ENCODE measurements at regions not wholly inside any gene's neighbourhood (a gene's known extent, or its start where the extent isn't known, plus 50 kb on each side); places are given as distances from the start of the nearest gene placed in this dataset.

GRCh38 chr12:60935981-60936761 is 1324.0 kb upstream of the USP15 start:
- no peak for DNase-seq

DNA sequence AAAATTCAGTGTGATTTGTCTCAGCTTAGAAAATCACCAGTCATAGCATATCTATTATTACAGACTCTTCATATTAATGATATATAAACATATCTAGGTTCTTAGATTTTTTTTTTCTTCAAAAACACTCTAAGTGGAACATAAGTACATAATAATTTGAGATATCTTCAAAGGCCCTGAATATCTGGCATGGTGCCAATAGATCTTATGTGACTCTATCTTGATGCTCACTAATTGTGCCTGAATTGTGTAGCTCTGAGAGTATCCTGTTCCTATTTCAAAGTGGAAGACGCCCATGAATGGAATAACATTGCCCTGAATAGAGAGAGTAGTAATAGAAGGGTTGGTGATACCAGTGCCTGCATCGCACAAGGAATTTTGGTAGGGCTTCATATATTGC is 1312.7 kb upstream of the USP15 start:
- DNase-seq = no peak

- no peak for DNase-seq
Observed at GRCh38 chr12:60967128-60967527, 1293.1 kb upstream of the USP15 start.

DNA sequence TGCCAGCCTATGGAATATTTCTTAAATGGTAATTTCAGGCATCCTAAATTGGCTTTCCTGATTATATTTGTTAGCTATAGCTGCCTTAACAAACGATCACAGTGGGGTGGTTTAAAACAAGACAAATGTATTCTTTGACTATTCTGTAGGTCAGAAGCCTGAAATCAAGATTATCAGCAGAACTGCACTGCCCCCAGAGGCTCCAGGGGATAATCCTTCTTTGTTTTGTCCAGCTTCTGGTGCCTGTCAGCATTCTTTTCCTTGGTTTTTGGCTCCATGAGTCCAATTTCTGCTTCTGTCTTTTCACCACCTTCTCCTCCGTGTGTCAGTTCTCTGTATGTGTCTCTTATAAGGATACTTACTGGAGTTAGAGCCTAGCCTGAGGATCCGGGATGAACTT is 1282.2 kb upstream of the USP15 start:
- no peak for DNase-seq

- no peak for DNase-seq
Observed at GRCh38 chr12:60980558-60980957, 1279.6 kb upstream of the USP15 start.

- no peak for DNase-seq
Observed at GRCh38 chr12:60981473-60981872, 1278.7 kb upstream of the USP15 start.

DNA sequence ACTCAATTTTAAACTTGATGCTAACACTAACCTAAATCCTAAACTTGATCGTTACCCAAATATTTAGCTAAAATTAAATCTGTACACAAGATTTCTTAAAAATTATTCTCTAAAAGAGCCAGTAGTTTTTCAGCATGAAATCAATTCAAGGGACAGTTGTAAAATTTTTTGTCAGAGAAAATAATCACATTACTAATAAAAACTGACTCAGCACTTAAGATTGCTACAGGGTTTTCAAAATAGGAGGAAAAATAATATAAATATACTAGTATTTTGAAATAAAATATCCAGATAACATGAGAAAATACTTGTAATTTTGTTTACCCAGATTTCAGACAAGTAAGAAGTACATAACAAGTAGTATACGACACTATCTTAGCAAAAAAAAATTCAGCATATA is 1268.1 kb upstream of the USP15 start:
- no peak for DNase-seq

DNA sequence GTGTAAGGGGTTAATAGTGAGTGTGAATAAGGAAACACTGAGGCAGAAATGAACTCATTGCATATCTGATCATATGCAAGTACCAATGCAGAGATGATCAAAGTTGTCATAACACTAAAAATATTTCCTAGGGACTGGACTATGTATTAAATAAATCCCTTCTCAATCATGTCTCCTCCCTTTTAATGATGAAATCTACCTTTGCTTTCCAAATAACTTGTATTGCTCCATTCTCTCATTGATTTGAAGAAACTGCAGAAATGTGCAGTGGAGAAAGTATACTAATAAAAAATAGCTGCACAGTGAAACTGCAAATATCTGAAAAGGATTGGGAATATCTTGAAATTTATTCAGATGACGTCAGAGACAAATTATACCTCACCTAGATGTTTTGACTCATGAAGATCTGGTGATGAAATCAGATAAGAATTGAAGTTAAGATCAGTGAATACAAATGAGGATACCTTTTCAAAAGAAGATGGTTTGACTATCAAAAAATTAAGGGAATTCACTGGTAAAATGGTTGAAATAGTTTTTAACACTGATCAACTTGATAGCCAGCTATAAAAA is 1264.9 kb upstream of the USP15 start:
- DNase-seq = no peak

- no peak for DNase-seq
Observed at GRCh38 chr12:60997869-60998378, 1262.3 kb upstream of the USP15 start.

DNA sequence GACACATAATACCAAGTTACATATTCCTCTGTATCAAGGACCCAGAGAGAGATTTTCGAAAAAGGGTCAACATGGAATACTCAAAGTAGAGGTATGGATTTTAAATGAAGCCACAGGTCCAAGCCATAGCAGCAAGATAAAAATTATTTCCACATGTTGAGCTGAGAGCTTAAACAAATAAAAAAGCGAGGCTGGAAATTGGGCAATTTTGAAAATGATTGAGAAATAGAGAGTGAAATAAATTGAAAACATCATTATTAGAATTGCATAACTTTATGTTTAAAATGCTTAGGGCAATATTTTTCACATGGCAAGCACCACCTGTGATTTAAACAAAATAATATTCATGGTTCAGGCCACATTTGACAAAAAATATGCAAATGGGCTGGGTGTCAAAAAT is 1251.0 kb upstream of the USP15 start:
- no peak for DNase-seq

DNA sequence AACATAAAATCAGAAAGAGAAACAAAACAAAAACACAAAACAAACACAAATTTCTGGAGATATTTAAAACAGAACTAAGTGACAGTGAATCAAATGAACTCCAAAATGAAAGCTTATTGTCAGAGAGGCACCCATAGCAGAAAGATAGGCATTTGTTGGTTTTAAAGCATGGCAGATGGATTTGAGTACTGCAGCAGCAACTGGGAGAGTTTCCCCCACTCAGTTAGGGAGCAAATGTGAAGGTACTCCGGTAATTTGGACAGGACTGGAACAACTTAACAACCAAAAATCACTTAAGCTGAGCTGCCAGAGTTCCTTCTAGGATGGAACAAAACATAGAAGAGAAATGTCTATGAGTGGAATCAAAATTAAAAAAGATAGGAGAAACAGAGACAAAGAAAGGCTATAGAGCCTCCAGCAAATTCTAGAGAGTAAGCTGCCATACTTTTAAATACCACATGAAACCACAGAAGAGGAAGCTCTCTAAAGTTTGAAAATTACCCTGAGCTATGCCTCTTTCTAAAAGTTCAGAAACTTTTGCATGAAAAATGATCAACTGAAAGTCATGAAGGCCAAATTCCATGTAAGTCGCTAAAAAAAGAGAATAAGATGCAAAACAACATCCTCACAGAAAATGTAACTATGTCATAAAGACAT is 1248.3 kb upstream of the USP15 start:
- no peak for DNase-seq

DNA sequence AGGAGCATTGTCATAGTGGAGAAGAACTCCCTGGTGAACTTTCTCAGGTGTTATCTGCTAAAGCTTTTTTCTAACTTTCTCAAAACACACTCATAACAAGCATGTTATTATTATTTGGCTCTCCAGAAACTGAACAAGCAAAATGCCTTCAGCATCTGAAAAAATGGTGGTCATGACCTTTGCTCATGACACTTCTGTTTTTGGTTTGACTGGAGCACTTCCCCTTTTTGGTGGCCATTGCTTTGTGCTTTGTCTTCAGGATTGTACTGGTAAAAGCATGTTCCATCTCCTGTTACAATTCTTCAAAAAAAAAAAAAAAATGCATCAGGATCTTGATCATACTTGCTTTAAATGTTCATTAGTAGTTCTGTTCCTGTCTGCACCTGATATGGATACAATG is 1241.6 kb upstream of the USP15 start:
- no peak for DNase-seq

GRCh38 chr12:61023231-61023630 is 1237.0 kb upstream of the USP15 start:
- no peak for DNase-seq

DNA sequence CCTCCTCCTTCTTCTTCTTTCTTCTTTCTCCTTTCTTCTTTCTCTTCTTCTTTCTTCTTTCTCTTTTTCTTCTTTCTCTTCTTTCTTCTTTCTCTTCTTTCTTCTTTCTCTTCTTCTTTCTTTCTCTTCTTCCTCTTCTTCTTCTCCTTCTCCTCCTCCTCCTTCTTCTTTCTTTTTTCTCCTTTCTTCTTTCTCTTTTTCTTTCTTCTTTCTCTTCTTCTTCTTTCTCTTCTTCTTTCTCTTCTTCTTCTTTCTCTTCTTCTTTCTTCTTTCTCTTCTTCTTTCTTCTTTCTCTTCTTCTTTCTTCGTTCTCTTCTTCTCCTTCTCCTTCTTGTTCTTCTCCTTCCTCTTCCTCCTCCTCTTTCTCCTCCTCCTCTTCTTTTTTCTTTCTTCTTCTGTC is 1230.7 kb upstream of the USP15 start:
- no peak for DNase-seq

DNA sequence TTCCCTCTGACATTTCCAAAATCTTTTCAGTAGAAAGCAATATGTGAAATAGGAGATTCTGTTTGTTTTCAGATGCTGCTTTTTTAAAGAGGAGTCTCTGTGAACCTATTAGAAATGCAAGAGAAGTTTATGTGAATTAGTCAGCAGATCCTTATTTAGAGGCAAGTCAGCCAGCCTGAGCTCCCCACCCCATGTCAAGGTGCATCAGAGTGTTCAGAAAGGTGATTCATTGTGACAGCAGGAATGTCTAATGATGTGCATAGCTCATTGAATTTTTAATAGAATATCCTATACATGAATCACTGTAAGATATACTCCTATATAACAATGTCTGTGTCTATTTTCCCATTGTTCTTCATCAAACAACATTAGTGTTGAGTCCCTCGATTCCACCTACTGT is 1222.4 kb upstream of the USP15 start:
- DNase-seq = no peak

DNA sequence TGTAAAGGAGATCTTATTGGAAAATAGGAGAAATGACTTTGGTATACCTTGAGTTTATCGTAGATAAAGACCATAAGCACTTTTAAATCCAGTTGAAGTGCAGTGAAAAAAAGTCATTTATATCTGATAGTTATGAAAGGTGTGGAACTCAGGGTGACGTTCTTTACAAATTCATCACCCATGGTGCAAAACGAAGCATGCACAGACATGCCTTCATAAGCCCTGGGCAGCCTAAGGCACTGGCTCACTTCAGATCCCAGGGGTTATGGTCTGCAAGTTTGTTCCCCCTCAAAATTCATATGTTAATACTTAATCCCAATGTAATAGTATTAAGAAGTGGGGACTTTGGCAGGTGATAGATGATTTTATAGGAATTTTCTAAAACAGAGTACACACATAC is 1216.4 kb upstream of the USP15 start:
- no peak for DNase-seq

GRCh38 chr12:61044766-61045165 is 1215.4 kb upstream of the USP15 start:
- DNase-seq = no peak

DNA sequence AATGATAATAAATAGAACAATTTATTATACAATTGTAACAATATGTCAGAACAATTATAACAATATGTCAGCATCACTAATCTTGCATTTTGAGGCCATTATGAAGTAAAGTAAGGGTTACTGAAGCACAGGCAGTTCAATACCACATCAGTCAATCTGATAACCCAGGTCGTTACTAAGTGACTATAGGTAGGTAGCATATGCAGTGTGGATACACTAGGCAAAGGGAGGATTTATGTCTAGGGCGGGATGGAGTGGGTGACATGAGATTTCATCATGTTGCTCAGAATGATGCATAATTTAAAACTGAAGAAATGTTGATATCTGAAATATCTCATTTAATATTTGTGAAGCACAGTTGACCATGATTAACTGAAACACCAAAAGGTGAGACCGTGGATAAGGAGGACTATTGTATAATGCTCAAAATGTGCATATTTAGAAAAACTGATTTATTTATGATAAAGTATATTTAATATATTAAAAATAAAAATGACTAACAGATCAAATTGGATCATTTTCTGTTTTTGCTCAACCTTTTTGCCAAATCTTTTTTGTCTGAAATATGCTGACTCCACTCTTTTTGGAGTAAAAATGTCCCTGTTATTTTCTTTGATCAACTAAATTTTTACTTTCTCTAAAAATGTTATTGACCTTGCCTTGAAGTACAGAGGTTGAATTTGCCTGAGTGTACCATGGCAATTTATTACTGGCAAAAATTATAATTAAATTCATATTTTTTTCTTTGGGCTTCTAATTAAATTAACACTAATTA is 1189.4 kb upstream of the USP15 start:
- no peak for DNase-seq

DNA sequence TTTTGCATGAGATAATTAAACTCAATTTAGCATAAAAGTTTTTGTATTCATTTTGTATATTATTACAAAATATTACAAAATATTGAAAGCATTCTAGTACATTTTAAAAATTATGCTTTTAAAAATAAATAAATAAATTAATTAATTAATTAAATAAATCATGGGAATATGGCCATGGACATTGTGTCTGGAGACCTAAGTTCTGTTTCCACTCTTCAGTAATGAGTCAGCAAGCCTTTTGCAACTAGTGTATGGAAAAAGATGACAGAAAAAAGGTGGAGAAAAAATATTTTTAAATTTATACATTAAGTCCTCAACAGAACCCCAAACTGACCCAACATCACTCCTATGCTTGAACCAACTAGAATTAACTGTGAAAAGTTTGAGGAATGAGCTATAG is 1187.5 kb upstream of the USP15 start:
- no peak for DNase-seq

- no peak for DNase-seq
Observed at GRCh38 chr12:61095111-61095510, 1165.1 kb upstream of the USP15 start.

- no peak for DNase-seq
Observed at GRCh38 chr12:61098031-61098580, 1162.1 kb upstream of the USP15 start.

GRCh38 chr12:61107118-61107517 is 1153.1 kb upstream of the USP15 start:
- no peak for DNase-seq

GRCh38 chr12:61111218-61111617 is 1149.0 kb upstream of the USP15 start:
- no peak for DNase-seq

Data from NCI-H1436 treated with DMSO at 0.1 percent for 48 hours (cell line).